ENCODE measurements at regions not wholly inside any gene's neighbourhood (a gene's known extent, or its start where the extent isn't known, plus 50 kb on each side); places are given as distances from the start of the nearest gene placed in this dataset.

GRCh38 chr3:81249540-81250029, 511.9 kb downstream of the GBE1 start:
- no peak for DNase-seq
- Histone ChIP-seq H3K36me3 (no peaks in the 10 kb centered on the region), H3K9me3 (no peaks in the 10 kb centered on the region), H3K4me1 (ENCODE audit: insufficient read depth) (no peaks in the 10 kb centered on the region), H3K27ac (no peak overlapping the region), H3K27me3 (no peaks in the 10 kb centered on the region), H3K4me3 (no peak overlapping the region)
- whole genome bisulfite sequencing, 3 donors, result 34 to 50% (median 47%) methylated on average over 1 of the region's 1 CpG
- TF ChIP-seq POLR2A (IDR thresholded peaks at IDR 0.05) (no peak), CTCF (IDR thresholded peaks at IDR 0.05) (no peak), EP300 (IDR thresholded peaks at IDR 0.05) (no peak)
- intact Hi-C loops (cut with DNase I), result no loop called here

GRCh38 chr3:81245501-81245900, 515.9 kb downstream of the GBE1 start:
- Histone ChIP-seq H3K4me1 (ENCODE audit: insufficient read depth) (no peaks in the 10 kb centered on the region), H3K9me3 (no peaks in the 10 kb centered on the region), H3K27me3 (no peaks in the 10 kb centered on the region), H3K36me3 (no peaks in the 10 kb centered on the region), H3K27ac (no peak overlapping the region), H3K4me3 (no peak overlapping the region)
- TF ChIP-seq EP300 (IDR thresholded peaks at IDR 0.05) (no peak), POLR2A (IDR thresholded peaks at IDR 0.05) (no peak), CTCF (IDR thresholded peaks at IDR 0.05) (no peak)
- no peak for DNase-seq
- intact Hi-C loops (cut with DNase I), result no loop called here
- WGBS, 3 donors, result 16 to 22% (median 18%) methylated on average over 3 of the region's 3 CpGs

- intact Hi-C loops (cut with DNase I), result no loop called here
- no peak for TF ChIP-seq POLR2A (IDR thresholded peaks at IDR 0.05)
- no peak for TF ChIP-seq CTCF (IDR thresholded peaks at IDR 0.05)
- no peak for TF ChIP-seq EP300 (IDR thresholded peaks at IDR 0.05)
- Histone ChIP-seq H3K4me3 (no peak overlapping the region), H3K4me1 (ENCODE audit: insufficient read depth) (no peaks in the 10 kb centered on the region), H3K27ac (no peak overlapping the region), H3K36me3 (no peaks in the 10 kb centered on the region), H3K27me3 (no peaks in the 10 kb centered on the region), H3K9me3 (no peaks in the 10 kb centered on the region)
- no peak for DNase-seq
- WGBS, 3 donors, result 5 to 27% (median 24%) methylated on average over 2 of the region's 2 CpGs
These were observed 516.4 kb downstream of the GBE1 start for GRCh38 chr3:81245043-81245442.

- no peaks in the 10 kb centered on the region for H3K4me1 ChIP-seq (ENCODE audit: insufficient read depth)
These were observed 517.2 kb downstream of the GBE1 start for GRCh38 chr3:81244231-81244630.

GRCh38 chr3:81242871-81243270, 518.6 kb downstream of the GBE1 start:
- TF ChIP-seq CTCF (IDR thresholded peaks at IDR 0.05), result no peak
- TF ChIP-seq EP300 (IDR thresholded peaks at IDR 0.05), result no peak
- TF ChIP-seq POLR2A (IDR thresholded peaks at IDR 0.05), result no peak
- intact Hi-C loops (cut with DNase I), result no loop called here
- H3K4me1 ChIP-seq (ENCODE audit: insufficient read depth), result no peaks in the 10 kb centered on the region
- no peak overlapping the region for H3K27ac ChIP-seq
- WGBS, 3 donors, result 29 to 48% (median 36%) methylated on average over 1 of the region's 1 CpG
- no peaks in the 10 kb centered on the region for H3K9me3 ChIP-seq
- H3K27me3 ChIP-seq, result no peaks in the 10 kb centered on the region
- H3K4me3 ChIP-seq, result no peak overlapping the region
- no peaks in the 10 kb centered on the region for H3K36me3 ChIP-seq
- no peak for DNase-seq

More at GRCh38 chr3:81244231-81244630, 517.2 kb downstream of the GBE1 start:
- H3K9me3 ChIP-seq, result no peaks in the 10 kb centered on the region
- TF ChIP-seq POLR2A (IDR thresholded peaks at IDR 0.05), result no peak
- 92 to 95% (median 94%) methylated on average over 3 of the region's 3 CpGs for WGBS, 3 donors
- no peaks in the 10 kb centered on the region for H3K27me3 ChIP-seq
- no peak overlapping the region for H3K4me3 ChIP-seq
- H3K36me3 ChIP-seq, result no peaks in the 10 kb centered on the region
- no peak overlapping the region for H3K27ac ChIP-seq
- intact Hi-C loops (cut with DNase I), result no loop called here
- DNase-seq, result no peak

Data from ovary (tissue), 7 donors.